HG03097 (cell line): ENCODE measurements at regions not wholly inside any gene's neighbourhood (a gene's known extent, or its start where the extent isn't known, plus 50 kb on each side); places are given as distances from the start of the nearest gene placed in this dataset.

Experiments used
- ATAC-seq: cut with Tn5 transposase; IDR thresholded peaks from one replicate; pipeline ENCODE4 v1.9.1; 2021; ENCODE audit not compliant: unreplicated experiment, low FRiP score

- no peak for ATAC-seq
Observed at GRCh38 chr3:178044320-178044719, 491.9 kb upstream of the KCNMB2 start.

DNA sequence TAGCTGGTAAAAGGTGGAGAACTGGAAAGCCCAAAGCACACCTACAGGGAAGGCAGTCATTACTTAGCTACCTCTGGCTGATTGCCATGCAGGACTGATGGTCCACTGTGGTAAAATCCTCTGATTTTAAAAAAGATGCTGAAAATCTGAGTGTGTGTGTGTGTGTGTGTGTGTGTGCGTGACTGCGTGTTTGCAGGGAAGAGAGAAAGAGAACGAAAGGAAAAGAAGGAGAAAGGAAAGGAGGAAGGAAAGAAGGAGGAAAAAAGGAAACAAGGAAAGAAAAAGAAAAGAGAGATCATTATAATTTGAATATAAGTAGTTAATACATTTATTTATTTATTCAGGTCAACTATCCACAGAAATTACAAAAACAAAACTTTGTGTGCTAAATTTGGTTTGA is 488.7 kb upstream of the KCNMB2 start:
- ATAC-seq, result no peak

GRCh38 chr3:178048768-178049167 is 487.5 kb upstream of the KCNMB2 start:
- no peak for ATAC-seq

DNA sequence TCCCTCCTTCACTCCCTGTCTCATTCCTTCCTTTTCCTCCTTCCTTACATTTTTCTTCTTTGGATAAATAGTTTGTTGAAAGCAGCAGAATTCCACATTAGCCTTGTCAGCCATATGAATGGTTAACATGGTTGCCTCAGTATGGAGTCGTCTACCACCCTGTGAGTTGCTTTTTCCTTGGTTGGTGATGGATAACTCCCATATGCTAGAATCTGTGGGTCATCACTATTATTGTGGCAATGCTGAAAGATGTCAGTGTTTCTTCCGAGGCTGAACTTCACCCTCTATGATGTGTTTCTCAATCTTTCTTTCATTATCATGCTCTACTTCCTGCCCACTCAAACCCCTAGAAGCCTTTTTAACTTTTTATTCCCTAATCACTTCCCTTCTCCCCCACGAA is 481.8 kb upstream of the KCNMB2 start:
- no peak for ATAC-seq

GRCh38 chr3:178055939-178056338 is 480.3 kb upstream of the KCNMB2 start:
- ATAC-seq, result no peak

DNA sequence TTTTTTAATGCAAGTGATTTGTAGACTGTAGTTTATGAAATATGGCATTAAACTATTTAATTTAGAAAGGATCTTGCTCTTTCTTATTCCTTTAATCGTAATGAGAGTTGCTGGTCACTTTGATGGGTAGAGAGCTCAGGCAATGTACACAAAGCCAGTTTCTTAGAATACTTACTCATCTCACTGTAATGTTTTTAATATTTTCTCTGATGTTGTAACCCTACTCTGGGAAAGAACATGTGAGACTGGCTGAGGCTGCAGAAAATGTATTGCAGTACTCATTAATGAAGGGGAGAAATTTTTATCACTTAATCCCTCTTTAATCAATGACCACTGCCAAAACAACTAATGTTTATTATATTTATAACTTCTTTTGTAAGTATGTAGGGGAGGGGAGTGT is 479.4 kb upstream of the KCNMB2 start:
- no peak for ATAC-seq

- ATAC-seq, result no peak
Observed at GRCh38 chr3:178058629-178059028, 477.6 kb upstream of the KCNMB2 start.

DNA sequence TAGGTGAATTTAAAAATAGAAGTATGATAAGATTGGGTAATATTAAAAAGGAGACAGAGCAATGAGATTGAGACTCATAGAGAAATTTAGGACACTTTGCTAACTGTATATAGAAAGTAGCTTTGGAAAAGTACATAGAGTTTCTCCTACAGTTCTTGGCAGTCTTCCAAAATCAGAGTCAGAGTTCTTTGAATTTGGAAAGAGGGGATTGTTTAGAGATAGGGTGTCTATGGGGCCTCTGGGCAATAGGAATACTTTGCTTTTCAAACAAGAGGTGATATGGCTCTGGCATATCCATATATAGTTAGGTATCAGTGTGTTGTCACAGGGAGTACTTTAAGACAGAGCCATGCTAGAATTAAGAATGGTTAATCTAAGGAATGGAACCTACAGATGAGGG is 477.1 kb upstream of the KCNMB2 start:
- ATAC-seq, result no peak

GRCh38 chr3:178059836-178060235 is 476.4 kb upstream of the KCNMB2 start:
- ATAC-seq, result no peak

GRCh38 chr3:178060407-178060806 is 475.8 kb upstream of the KCNMB2 start:
- ATAC-seq, result no peak

DNA sequence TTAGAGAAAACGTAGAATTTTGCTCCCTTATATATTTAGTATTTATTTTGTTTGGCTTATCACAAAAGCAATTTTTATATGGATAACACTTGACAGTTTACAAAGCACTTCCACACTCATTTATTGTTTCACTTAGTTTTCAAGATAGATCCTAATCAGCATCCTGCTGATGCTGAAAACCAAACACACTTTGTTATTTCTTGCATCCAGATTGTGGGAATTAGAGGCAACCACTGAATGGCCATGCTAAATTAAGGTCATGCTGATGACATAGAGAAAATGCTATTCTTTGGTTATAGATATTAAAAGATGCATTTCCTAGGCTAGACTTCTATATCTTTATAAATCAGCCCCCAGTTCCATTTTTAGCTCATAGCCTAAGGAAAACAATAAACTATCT is 474.1 kb upstream of the KCNMB2 start:
- ATAC-seq, result no peak

DNA sequence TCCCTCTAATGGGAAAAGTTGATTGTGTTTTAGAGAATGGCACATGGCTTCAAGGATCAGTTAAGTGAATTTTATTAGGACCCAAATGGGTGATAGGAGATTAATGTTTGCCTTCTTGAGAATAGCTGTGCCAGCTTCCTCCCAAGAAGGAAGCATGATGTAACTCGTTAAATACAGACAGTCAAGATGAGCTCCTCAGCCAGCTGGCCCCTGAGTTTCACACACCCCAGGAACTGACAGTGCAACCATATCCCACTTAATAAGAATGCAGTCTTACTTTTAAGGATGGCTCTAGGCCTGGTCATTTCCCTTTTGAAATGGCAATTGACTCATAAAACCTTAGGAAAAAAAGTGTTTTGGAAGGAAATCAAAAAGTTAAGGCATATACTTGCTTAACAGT is 472.8 kb upstream of the KCNMB2 start:
- ATAC-seq, result no peak

DNA sequence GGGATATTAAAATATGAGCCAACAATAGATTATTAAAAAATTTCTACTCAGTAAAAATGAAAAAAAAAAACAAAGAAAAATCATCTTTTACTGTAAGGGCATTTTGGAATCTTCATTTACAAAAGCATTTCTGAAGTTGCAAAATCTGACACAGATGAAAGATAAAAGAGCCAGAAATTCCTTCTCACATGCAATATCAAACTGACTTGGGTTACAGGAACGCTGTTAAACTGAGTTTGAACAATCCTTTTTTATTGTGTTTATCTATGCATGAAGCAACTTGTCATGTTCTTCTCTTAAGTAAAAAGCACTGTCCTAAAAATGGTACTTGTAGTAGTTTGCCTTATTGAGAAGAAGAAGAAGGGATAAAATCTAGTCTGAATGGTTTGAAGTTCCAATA is 468.5 kb upstream of the KCNMB2 start:
- ATAC-seq, result no peak

- no peak for ATAC-seq
Observed at GRCh38 chr3:178072391-178073305, 463.6 kb upstream of the KCNMB2 start.

DNA sequence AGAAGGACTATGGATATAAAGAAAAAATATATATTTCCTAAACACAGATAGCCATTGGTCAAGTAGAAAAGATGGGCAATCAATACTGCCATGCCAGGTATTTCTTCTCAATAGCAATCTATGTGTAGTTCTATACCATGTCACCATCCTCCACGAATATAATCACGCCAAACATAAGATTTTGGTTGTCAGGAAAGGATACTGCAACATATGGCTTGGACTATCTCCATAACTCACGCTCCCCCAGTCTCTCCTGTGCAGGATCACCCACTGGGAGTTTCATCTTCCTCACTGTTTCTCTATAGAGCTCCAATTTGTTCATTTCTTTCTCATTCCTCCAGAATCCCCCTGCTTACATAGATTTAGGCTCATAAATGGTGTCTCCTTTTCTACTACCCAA is 462.9 kb upstream of the KCNMB2 start:
- no peak for ATAC-seq

DNA sequence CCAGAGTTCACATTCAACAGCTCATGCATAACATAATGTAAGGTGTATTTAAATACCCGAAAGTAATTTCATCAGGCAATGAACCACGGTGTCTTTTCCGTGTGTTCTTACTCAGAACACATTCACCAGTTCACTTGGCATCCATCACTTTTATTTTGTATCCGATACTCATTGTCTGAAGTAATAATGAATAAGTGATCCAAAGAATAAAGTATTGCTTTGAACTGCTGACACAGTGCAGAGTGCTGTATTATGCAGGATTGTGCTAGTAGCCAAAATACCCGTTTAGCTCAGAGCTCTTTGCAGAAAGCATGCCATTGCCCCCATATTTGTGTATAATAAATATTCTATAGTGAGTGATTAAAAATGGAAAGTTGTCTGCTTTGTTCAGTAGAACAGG is 460.9 kb upstream of the KCNMB2 start:
- no peak for ATAC-seq

DNA sequence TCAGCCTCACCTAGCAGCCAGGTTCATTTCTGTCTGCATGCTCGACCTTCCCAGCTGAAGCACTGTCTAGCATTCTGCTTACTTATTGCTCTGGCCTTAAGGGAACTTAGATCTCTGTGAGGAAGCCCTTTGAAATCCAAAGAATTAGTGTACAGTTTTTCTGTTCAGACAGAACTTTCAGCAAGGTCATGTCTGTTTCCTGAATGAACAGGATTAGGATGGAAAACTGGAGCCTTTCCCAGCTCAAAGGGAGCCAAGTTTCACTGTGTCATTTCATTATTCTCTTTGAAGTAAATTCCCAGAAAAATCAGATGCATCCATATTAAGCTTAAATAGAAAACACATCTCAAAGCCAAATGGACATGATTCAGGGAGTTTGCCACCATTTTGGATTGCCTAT is 457.3 kb upstream of the KCNMB2 start:
- no peak for ATAC-seq

DNA sequence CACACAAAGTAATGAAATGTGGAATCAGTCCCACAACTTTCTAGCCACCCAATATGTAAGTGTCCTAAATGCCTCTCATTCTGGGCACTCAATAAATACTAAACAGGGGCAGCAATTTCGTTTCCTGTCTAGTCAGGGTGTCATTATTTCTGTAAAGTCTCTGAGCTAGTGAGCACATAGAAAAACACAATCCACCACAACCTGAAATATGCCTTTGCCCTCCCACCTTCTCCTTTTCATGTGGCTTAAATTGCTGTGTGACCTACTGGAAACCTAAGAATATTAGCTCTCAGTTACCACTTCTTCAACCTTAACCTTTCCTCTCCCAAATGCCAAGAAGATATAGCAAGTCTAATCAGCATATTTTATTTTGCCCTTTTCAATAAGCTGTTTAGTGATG is 456.3 kb upstream of the KCNMB2 start:
- no peak for ATAC-seq

DNA sequence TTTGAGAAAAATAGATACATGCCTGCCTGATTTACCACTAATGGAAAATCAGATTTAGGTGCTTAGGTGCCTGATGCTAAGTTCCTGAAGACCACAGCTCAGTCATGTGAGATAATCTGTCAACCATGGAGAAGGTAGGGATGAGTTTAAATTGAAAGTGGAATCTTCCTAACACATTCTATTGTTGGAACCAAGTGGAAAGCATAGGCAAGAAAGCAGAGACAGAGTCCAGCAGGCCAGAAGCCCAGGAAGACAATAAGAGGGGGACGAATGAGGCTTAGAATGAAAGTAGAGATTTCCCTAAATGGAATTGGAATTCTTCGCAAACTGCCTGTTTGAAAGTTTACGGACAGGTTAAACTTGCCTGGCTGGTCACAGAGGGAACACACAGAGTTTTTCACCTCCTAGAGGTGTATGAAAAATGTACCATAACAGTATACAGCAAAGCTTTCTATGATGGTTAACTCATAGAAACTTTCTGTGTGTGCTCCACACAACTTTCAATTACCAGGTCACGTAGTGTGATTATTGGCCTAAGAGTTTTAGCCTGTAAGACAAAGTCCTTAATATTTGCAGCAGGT is 453.8 kb upstream of the KCNMB2 start:
- no peak for ATAC-seq

- no peak for ATAC-seq
Observed at GRCh38 chr3:178083906-178084866, 452.1 kb upstream of the KCNMB2 start.
